Endodermal cell (in vitro differentiated cells): ENCODE measurements at regions not wholly inside any gene's neighbourhood (a gene's known extent, or its start where the extent isn't known, plus 50 kb on each side); places are given as distances from the start of the nearest gene placed in this dataset.

Experiments
- DNase-seq: peaks from one replicate; pipeline ENCODE4 v3.0.0-alpha.2; 2017
- H3K27ac ChIP-seq: 2 replicates; pipeline ENCODE4 v1.5.1; 2013; ENCODE audit warnings: mild to moderate bottlenecking, low read depth, low read length, moderate library complexity
- H3K27me3 ChIP-seq: 2 replicates; pipeline ENCODE4 v1.6.1; 2013; ENCODE audit warnings: mild to moderate bottlenecking, low read length, moderate library complexity; ENCODE audit not compliant: insufficient read depth, control insufficient read depth, poor library complexity, severe bottlenecking
- H3K36me3 ChIP-seq: 2 replicates; pipeline ENCODE4 v1.7.0; 2013; ENCODE audit warnings: mild to moderate bottlenecking, low read length, moderate library complexity; ENCODE audit not compliant: control insufficient read depth, insufficient read depth
- H3K4me1 ChIP-seq: one replicate; pipeline ENCODE4 v1.7.0; 2013; ENCODE audit warnings: low read length; ENCODE audit not compliant: control insufficient read depth, insufficient read depth
- H3K4me3 ChIP-seq: 2 replicates; pipeline ENCODE4 v1.5.1; 2013; ENCODE audit warnings: mild to moderate bottlenecking, low read length, moderate library complexity
- H3K9ac ChIP-seq: 2 replicates; pipeline ENCODE4 v1.6.1; 2013; ENCODE audit warnings: mild to moderate bottlenecking, low read length, moderate library complexity; ENCODE audit not compliant: poor library complexity, severe bottlenecking; ENCODE audit errors: extremely low read depth
- H3K9me3 ChIP-seq: 2 replicates; pipeline ENCODE4 v1.6.1; 2013; ENCODE audit warnings: mild to moderate bottlenecking, low read length, moderate library complexity; ENCODE audit not compliant: control insufficient read depth
- H3K27ac Mint-ChIP-seq: 2 replicates; pipeline ENCODE4 v1.8.0; 2020; ENCODE audit warnings: mixed read lengths
- H3K27me3 Mint-ChIP-seq: 2 replicates; pipeline ENCODE4 v1.8.0; 2021; ENCODE audit warnings: mild to moderate bottlenecking, mixed read lengths; ENCODE audit not compliant: insufficient read depth
- H3K36me3 Mint-ChIP-seq: 2 replicates; pipeline ENCODE4 v1.8.0; 2020; ENCODE audit warnings: low read depth, mixed read lengths
- H3K4me1 Mint-ChIP-seq: 2 replicates; pipeline ENCODE4 v1.8.0; 2020; ENCODE audit warnings: mixed read lengths
- H3K4me3 Mint-ChIP-seq: 2 replicates; pipeline ENCODE4 v1.8.0; 2020; ENCODE audit warnings: mild to moderate bottlenecking, moderate library complexity, mixed read lengths
- H3K9me3 Mint-ChIP-seq: 2 replicates; pipeline ENCODE4 v1.8.0; 2020; ENCODE audit warnings: mild to moderate bottlenecking, mixed read lengths
- CTCF ChIP-seq: fragments of 200-600 bp; sonication (generic); conservative IDR thresholded peaks from 2 replicates; pipeline ENCODE4 v1.5.0; 2021; ENCODE audit warnings: antibody characterized with exemption, mild to moderate bottlenecking
- WGBS, 2 experiments: methylation state at CpG; one replicate each; pipeline versions ENCODE4 v1.1.5 to v1.1.7; 2013; ENCODE audit warnings: missing lambda C conversion rate in 2 of 2, mixed read lengths in 1 of 2; ENCODE audit not compliant: insufficient coverage in 1 of 2, insufficient read length in 1 of 2; 5-methylcytosine and 5-hydroxymethylcytosine counted together

GRCh38 chr13:74048756-74049155 lies 85.4 kb downstream of the KLF12 start:
- no peak overlapping the region for H3K9ac ChIP-seq
- DNase-seq, result no peak
- no peak overlapping the region for H3K4me3 ChIP-seq
- no peaks in the 10 kb centered on the region for H3K4me1 ChIP-seq
- Mint-ChIP-seq H3K4me1 (peaks cover 5% of the 10 kb centered on the region), H3K9me3 (no peaks in the 10 kb centered on the region), H3K4me3 (no peak overlapping the region), H3K27me3 (no peaks in the 10 kb centered on the region), H3K27ac (no peak overlapping the region), H3K36me3 (peaks cover 3% of the 10 kb centered on the region)
- H3K27ac ChIP-seq, result peak overlapping the region; percentile 41
- TF ChIP-seq CTCF, result no peak
- no peaks in the 10 kb centered on the region for H3K9me3 ChIP-seq
- no peaks in the 10 kb centered on the region for H3K36me3 ChIP-seq
- 80 to 93% methylated on average over 1 to 5 of the region's 5 CpGs for WGBS, 2 experiments
- no peaks in the 10 kb centered on the region for H3K27me3 ChIP-seq

- no peak for DNase-seq
- H3K27ac Mint-ChIP-seq, result no peak overlapping the region
- no peak for TF ChIP-seq CTCF
Observed at GRCh38 chr13:74047931-74048600, 86.1 kb downstream of the KLF12 start.

GRCh38 chr13:74046431-74046830 lies 87.8 kb downstream of the KLF12 start:
- no peak overlapping the region for H3K4me3 ChIP-seq
- Mint-ChIP-seq H3K27me3 (no peaks in the 10 kb centered on the region), H3K27ac (no peak overlapping the region), H3K9me3 (no peaks in the 10 kb centered on the region), H3K36me3 (peaks cover 3% of the 10 kb centered on the region), H3K4me3 (no peak overlapping the region), H3K4me1 (peaks cover 5% of the 10 kb centered on the region)
- H3K36me3 ChIP-seq, result no peaks in the 10 kb centered on the region
- H3K27ac ChIP-seq, result no peak overlapping the region
- no peaks in the 10 kb centered on the region for H3K27me3 ChIP-seq
- no peak overlapping the region for H3K9ac ChIP-seq
- H3K9me3 ChIP-seq, result no peaks in the 10 kb centered on the region
- H3K4me1 ChIP-seq, result no peaks in the 10 kb centered on the region
- no peak for TF ChIP-seq CTCF
- DNase-seq, result no peak

More at GRCh38 chr13:74047931-74048600, 86.1 kb downstream of the KLF12 start:
- peaks cover 5% of the 10 kb centered on the region for H3K4me1 Mint-ChIP-seq
- WGBS, 2 experiments, result 60 to 89% methylated on average over 1 to 3 of the region's 4 CpGs
- Histone ChIP-seq H3K9me3 (no peaks in the 10 kb centered on the region), H3K27ac (peak overlapping the region; percentile 46), H3K4me1 (no peaks in the 10 kb centered on the region), H3K9ac (no peak overlapping the region), H3K36me3 (no peaks in the 10 kb centered on the region), H3K27me3 (no peaks in the 10 kb centered on the region), H3K4me3 (no peak overlapping the region)
- no peaks in the 10 kb centered on the region for H3K27me3 Mint-ChIP-seq
- no peaks in the 10 kb centered on the region for H3K9me3 Mint-ChIP-seq
- peaks cover 3% of the 10 kb centered on the region for H3K36me3 Mint-ChIP-seq
- no peak overlapping the region for H3K4me3 Mint-ChIP-seq
